IPS-15b (cell line): ENCODE measurements at regions not wholly inside any gene's neighbourhood (a gene's known extent, or its start where the extent isn't known, plus 50 kb on each side); places are given as distances from the start of the nearest gene placed in this dataset.
"Not testable (repeated sequence)": the region's sequence is repeated elsewhere in the genome, so short reads cannot be mapped to it uniquely, and the experiment has no call there.

Experiments
- H3K27me3 ChIP-seq: one replicate; pipeline ENCODE4 v1.6.1; 2013; ENCODE audit warnings: low read length; ENCODE audit not compliant: control insufficient read depth, insufficient read depth
- H3K36me3 ChIP-seq: one replicate; pipeline ENCODE4 v1.6.1; 2013; ENCODE audit warnings: low read length; ENCODE audit not compliant: control insufficient read depth, insufficient read depth
- H3K4me1 ChIP-seq: one replicate; pipeline ENCODE4 v1.6.1; 2013; ENCODE audit warnings: mild to moderate bottlenecking, low read length; ENCODE audit not compliant: control insufficient read depth, insufficient read depth
- H3K4me3 ChIP-seq: one replicate; pipeline ENCODE4 v1.5.1; 2013; ENCODE audit warnings: low read depth, low read length
- H3K9ac ChIP-seq: one replicate; pipeline ENCODE4 v1.6.1; 2013; ENCODE audit warnings: low read depth, mild to moderate bottlenecking, low read length
- H3K9me3 ChIP-seq: one replicate; pipeline ENCODE4 v1.6.1; 2013; ENCODE audit warnings: mild to moderate bottlenecking, low read length; ENCODE audit not compliant: control insufficient read depth, insufficient read depth

GRCh38 chr6:134622382-134623173 lies 304.7 kb upstream of the SGK1 start:
- no peak overlapping the region for H3K4me3 ChIP-seq
- H3K4me1 ChIP-seq: no peaks in the 10 kb centered on the region
- no peaks in the 10 kb centered on the region for H3K9me3 ChIP-seq
- no peak overlapping the region for H3K9ac ChIP-seq
- no peaks in the 10 kb centered on the region for H3K36me3 ChIP-seq
- H3K27me3 ChIP-seq: no peaks in the 10 kb centered on the region

GRCh38 chr6:134621858-134622257 lies 303.9 kb upstream of the SGK1 start:
- Histone ChIP-seq H3K27me3 (no peaks in the 10 kb centered on the region), H3K4me1 (no peaks in the 10 kb centered on the region), H3K4me3 (no peak overlapping the region), H3K36me3 (no peaks in the 10 kb centered on the region), H3K9ac (no peak overlapping the region), H3K9me3 (no peaks in the 10 kb centered on the region)

DNA sequence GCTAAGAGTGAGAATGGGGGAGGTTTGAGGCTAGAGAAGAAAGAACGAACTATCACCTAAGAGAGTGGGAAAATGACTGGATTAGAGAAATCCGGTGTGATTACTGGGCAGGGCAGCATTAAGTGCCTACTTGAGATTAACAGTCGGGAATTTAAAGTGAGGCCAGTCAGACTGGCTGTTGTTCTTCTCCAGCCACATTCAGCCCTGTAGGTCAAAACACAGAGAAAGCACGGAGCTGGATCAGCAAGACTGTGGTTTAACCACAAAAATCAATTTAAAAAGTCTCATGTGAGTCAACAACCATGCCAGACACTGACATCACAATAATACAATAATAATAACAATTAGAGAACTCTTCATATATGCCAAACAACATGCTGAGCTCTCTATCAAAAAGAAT lies 301.9 kb upstream of the SGK1 start:
- H3K9me3 ChIP-seq: no peaks in the 10 kb centered on the region
- no peaks in the 10 kb centered on the region for H3K36me3 ChIP-seq
- H3K27me3 ChIP-seq: no peaks in the 10 kb centered on the region
- no peak overlapping the region for H3K9ac ChIP-seq
- H3K4me3 ChIP-seq: no peak overlapping the region
- H3K4me1 ChIP-seq: no peaks in the 10 kb centered on the region

DNA sequence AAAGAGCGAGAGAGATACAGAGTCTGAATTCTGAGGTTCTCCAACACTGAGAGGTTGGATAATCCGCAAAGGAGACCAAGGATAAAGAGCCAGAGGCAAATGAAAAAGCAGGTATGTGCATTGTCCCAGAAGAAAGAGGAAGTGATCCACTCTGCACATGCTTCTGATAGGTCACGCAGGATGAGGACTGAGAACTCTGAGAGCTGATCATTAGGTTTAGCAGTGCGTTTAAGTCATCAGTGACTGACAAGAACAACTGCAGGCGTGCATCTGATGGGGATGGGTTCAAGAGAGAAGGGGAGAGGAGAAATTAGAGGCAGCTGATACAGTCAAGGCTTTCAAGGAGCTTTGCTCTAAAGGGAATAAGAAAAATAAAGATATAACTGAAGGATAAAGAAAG lies 301.2 kb upstream of the SGK1 start:
- Histone ChIP-seq H3K4me3 (no peak overlapping the region), H3K9ac (no peak overlapping the region), H3K4me1 (no peaks in the 10 kb centered on the region)

GRCh38 chr6:134614606-134615485 lies 296.9 kb upstream of the SGK1 start:
- H3K4me3 ChIP-seq: no peak overlapping the region
- no peaks in the 10 kb centered on the region for H3K36me3 ChIP-seq
- no peaks in the 10 kb centered on the region for H3K9me3 ChIP-seq
- H3K27me3 ChIP-seq: no peaks in the 10 kb centered on the region
- no peak overlapping the region for H3K9ac ChIP-seq
- no peaks in the 10 kb centered on the region for H3K4me1 ChIP-seq

More for the DNA sequence above, 301.2 kb upstream of the SGK1 start:
- H3K36me3 ChIP-seq: no peaks in the 10 kb centered on the region
- H3K9me3 ChIP-seq: no peaks in the 10 kb centered on the region
- no peaks in the 10 kb centered on the region for H3K27me3 ChIP-seq

- H3K9me3 ChIP-seq, H3K4me3 ChIP-seq, H3K9ac ChIP-seq, H3K36me3 ChIP-seq, H3K27me3 ChIP-seq, H3K4me1 ChIP-seq: not testable (repeated sequence)
These were observed 294.2 kb upstream of the SGK1 start for GRCh38 chr6:134612128-134612527.

DNA sequence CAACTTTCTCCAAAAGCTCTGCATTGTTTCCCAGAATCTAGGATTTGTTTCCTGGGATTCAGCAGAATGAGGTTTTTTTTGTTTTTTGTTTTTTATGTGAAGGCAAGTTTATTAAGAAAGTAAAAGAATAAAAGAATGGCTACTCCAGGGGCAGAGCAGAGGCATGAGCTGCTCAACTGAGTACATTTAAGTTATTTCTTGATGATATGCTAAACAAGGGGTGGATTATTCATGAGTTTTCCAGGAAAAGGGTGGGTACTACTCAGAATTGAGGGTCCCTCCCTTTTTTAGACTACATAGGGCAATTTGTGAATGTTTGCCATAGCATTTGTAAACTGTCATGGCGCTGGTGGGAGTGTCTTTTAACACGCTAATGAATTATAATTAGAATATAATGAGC lies 292.5 kb upstream of the SGK1 start:
- Histone ChIP-seq H3K4me3 (no peak overlapping the region), H3K9me3 (no peaks in the 10 kb centered on the region), H3K9ac (no peak overlapping the region), H3K4me1 (no peaks in the 10 kb centered on the region), H3K36me3 (no peaks in the 10 kb centered on the region), H3K27me3 (no peaks in the 10 kb centered on the region)

- H3K4me1 ChIP-seq: no peaks in the 10 kb centered on the region
- H3K27me3 ChIP-seq: no peaks in the 10 kb centered on the region
- no peaks in the 10 kb centered on the region for H3K9me3 ChIP-seq
- no peak overlapping the region for H3K4me3 ChIP-seq
- no peaks in the 10 kb centered on the region for H3K36me3 ChIP-seq
- H3K9ac ChIP-seq: no peak overlapping the region
These were observed 291.9 kb upstream of the SGK1 start for GRCh38 chr6:134609716-134610261.

GRCh38 chr6:134607411-134607810 lies 289.5 kb upstream of the SGK1 start:
- no peaks in the 10 kb centered on the region for H3K36me3 ChIP-seq
- H3K9me3 ChIP-seq: no peaks in the 10 kb centered on the region
- no peak overlapping the region for H3K9ac ChIP-seq
- no peaks in the 10 kb centered on the region for H3K27me3 ChIP-seq
- no peaks in the 10 kb centered on the region for H3K4me1 ChIP-seq
- H3K4me3 ChIP-seq: no peak overlapping the region

DNA sequence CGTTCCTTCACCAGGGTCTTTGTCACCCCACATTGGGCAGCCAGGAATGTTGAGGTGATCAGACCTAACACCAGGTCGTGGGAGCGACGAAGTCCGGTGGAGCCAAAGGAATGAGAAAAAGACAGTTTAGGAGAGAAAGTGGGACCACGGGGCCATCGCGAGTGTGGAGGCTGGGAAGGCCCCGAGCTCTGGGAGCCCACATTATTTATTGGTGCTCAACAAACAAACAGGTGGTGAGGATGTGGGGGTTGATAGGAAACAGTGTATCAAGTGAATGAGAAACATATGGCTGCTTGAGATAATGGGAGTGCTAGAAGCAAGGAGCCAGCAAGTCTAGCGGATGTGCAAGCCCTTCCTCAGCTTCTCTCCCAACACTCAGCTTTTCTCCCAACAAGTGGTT lies 287.1 kb upstream of the SGK1 start:
- H3K36me3 ChIP-seq: no peaks in the 10 kb centered on the region
- no peaks in the 10 kb centered on the region for H3K9me3 ChIP-seq
- H3K27me3 ChIP-seq: no peaks in the 10 kb centered on the region
- no peaks in the 10 kb centered on the region for H3K4me1 ChIP-seq
- no peak overlapping the region for H3K4me3 ChIP-seq
- no peak overlapping the region for H3K9ac ChIP-seq

DNA sequence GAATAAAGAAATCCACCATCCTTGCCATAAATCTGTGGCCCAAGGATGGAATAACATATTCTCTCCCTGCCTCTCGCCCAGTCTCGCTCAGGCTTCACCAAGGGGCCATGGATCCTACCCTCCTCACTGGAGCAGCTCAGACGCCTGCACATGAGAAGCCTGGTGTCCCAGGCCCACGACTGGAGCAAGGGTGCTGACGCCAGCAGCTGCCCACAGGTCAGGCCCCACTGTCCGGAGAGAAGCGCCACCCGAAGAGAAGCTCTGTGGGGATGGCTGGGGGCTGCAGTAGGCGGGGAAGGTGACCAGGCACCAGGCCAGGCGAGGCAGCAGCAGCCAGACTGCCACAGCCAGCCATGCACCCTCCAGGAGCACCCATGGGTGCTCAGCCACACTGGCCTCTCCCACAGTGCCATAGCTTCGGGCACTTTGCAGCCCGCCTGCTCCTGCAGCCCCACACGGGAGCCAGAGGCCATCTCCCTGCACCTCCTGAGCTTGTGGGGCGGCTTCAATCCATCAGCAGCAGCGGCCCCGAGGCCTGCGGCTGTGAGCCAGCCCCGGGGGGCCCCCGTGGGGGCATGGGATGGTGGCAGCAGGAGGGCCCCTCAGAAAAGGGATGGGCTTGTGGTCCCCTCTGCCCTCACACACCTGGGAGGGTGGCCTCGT lies 286.2 kb upstream of the SGK1 start:
- Histone ChIP-seq H3K9me3 (no peaks in the 10 kb centered on the region), H3K36me3 (no peaks in the 10 kb centered on the region), H3K9ac (no peak overlapping the region), H3K4me3 (no peak overlapping the region), H3K27me3 (no peaks in the 10 kb centered on the region), H3K4me1 (no peaks in the 10 kb centered on the region)
